Progenitor cell of endocrine pancreas (in vitro differentiated cells): ENCODE measurements at regions not wholly inside any gene's neighbourhood (a gene's known extent, or its start where the extent isn't known, plus 50 kb on each side); places are given as distances from the start of the nearest gene placed in this dataset.

Experiments
- DNase-seq: peaks from one replicate; pipeline ENCODE4 v3.0.0; 2021; ENCODE audit warnings: low spot score; ENCODE audit not compliant: unreplicated experiment
- H3K27ac Mint-ChIP-seq: 2 replicates; pipeline ENCODE4 v1.8.0; 2021; ENCODE audit warnings: mild to moderate bottlenecking, moderate library complexity, mixed read lengths
- H3K27me3 Mint-ChIP-seq: 2 replicates; pipeline ENCODE4 v1.8.0; 2021; ENCODE audit warnings: mixed read lengths
- H3K36me3 Mint-ChIP-seq: 2 replicates; pipeline ENCODE4 v1.8.0; 2022; ENCODE audit warnings: mixed read lengths; ENCODE audit not compliant: insufficient read depth
- H3K4me1 Mint-ChIP-seq: 2 replicates; pipeline ENCODE4 v1.8.0; 2021; ENCODE audit warnings: low read depth, mixed read lengths
- H3K4me3 Mint-ChIP-seq: 2 replicates; pipeline ENCODE4 v1.8.0; 2021; ENCODE audit warnings: low read depth, mild to moderate bottlenecking, moderate library complexity, mixed read lengths
- H3K9me3 Mint-ChIP-seq: 2 replicates; pipeline ENCODE4 v1.8.0; 2021; ENCODE audit warnings: low read depth, mixed read lengths
- TF ChIP-seq, protein P1 (sequence below): fragments of 200-600 bp; sonication (generic); IDR thresholded peaks from one replicate; pipeline ENCODE4 v1.5.0; 2021; ENCODE audit warnings: antibody characterized with exemption, mild to moderate bottlenecking; ENCODE audit not compliant: unreplicated experiment

DNA sequence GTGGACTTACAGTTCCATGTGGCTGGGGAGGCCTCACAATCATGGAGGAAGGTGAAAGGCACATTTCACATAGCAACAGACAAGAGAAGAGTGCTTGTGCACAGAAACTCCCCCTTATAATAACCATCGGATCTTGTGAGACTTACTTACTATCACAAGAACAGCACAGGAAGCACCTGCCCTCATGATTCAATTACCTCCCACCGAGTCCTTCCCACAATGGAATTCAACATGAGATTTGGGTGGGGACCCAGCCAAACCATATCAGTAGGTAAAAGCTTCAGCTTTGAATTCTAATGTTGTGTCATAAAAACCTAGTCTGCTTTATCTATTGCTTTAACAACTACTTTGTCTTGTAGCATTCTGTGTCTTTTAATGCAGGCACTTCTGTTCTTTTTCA is 140.4 kb upstream of the PIK3C3 start:
- no peak for DNase-seq
- Mint-ChIP-seq H3K9me3 (peaks cover 10% of the 10 kb centered on the region), H3K4me3 (no peak overlapping the region), H3K27me3 (peaks cover 3% of the 10 kb centered on the region), H3K36me3 (peaks cover 3% of the 10 kb centered on the region), H3K4me1 (peaks cover under 1% of the 10 kb centered on the region), H3K27ac (no peak overlapping the region)
- TF ChIP-seq, protein P1, sequence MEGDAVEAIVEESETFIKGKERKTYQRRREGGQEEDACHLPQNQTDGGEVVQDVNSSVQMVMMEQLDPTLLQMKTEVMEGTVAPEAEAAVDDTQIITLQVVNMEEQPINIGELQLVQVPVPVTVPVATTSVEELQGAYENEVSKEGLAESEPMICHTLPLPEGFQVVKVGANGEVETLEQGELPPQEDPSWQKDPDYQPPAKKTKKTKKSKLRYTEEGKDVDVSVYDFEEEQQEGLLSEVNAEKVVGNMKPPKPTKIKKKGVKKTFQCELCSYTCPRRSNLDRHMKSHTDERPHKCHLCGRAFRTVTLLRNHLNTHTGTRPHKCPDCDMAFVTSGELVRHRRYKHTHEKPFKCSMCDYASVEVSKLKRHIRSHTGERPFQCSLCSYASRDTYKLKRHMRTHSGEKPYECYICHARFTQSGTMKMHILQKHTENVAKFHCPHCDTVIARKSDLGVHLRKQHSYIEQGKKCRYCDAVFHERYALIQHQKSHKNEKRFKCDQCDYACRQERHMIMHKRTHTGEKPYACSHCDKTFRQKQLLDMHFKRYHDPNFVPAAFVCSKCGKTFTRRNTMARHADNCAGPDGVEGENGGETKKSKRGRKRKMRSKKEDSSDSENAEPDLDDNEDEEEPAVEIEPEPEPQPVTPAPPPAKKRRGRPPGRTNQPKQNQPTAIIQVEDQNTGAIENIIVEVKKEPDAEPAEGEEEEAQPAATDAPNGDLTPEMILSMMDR: no peak

DNA sequence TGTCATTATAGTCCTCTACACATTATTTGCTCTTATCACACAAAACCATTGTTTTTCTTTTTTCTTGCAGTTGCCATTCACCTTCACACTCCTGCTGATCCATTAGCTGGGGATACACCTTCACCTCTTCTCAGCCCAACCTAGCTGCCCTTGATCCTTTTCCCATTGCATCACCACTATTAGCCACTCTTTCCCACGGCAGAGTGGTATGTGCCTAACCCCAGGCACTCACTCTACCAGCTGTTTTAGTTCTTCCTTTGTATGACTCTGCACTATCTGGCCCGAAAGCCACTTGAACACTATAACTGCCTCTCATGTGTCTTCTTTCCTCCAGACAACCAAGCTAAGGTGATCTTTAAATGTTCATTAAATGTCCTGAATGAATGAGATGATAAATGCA is 145.4 kb upstream of the PIK3C3 start:
- no peak overlapping the region for H3K27ac Mint-ChIP-seq
- no peaks in the 10 kb centered on the region for H3K27me3 Mint-ChIP-seq
- peaks cover 3% of the 10 kb centered on the region for H3K36me3 Mint-ChIP-seq
- peaks cover 9% of the 10 kb centered on the region for H3K4me1 Mint-ChIP-seq
- TF ChIP-seq, protein P1: no peak
- no peak for DNase-seq
- peaks cover 10% of the 10 kb centered on the region for H3K9me3 Mint-ChIP-seq
- no peak overlapping the region for H3K4me3 Mint-ChIP-seq

DNA sequence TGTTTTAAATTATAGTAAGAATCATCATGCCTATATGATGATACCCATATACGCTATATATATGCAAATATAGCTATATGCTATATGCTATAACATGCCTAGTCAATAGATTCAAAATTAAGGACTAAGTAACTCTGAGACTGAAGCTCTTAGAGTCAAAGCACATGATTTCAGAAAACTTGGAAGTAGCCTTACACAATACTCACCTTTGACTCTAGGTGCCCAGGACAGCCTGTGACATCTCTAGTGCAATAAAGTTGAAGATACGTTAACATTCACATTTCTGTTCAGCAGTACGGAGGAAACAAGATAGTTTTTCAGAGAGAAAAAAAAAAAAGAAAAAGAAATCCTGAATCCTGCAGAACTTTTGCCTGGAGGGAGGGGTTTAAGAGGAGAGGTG is 149.7 kb upstream of the PIK3C3 start:
- peaks cover 10% of the 10 kb centered on the region for H3K4me1 Mint-ChIP-seq
- no peak overlapping the region for H3K27ac Mint-ChIP-seq
- no peaks in the 10 kb centered on the region for H3K9me3 Mint-ChIP-seq
- H3K36me3 Mint-ChIP-seq: no peaks in the 10 kb centered on the region
- no peak overlapping the region for H3K4me3 Mint-ChIP-seq
- TF ChIP-seq, protein P1: no peak
- DNase-seq: no peak
- H3K27me3 Mint-ChIP-seq: no peaks in the 10 kb centered on the region

- H3K9me3 Mint-ChIP-seq: no peaks in the 10 kb centered on the region
- no peaks in the 10 kb centered on the region for H3K36me3 Mint-ChIP-seq
- peaks cover 1% of the 10 kb centered on the region for H3K4me1 Mint-ChIP-seq
- no peak for DNase-seq
- no peak overlapping the region for H3K4me3 Mint-ChIP-seq
- TF ChIP-seq, protein P1: no peak
- no peaks in the 10 kb centered on the region for H3K27me3 Mint-ChIP-seq
- H3K27ac Mint-ChIP-seq: no peak overlapping the region
These were observed 156.2 kb upstream of the PIK3C3 start for GRCh38 chr18:41798879-41799278.

- H3K27me3 Mint-ChIP-seq: no peaks in the 10 kb centered on the region
- DNase-seq: no peak
- H3K4me3 Mint-ChIP-seq: no peak overlapping the region
- no peak overlapping the region for H3K27ac Mint-ChIP-seq
- H3K4me1 Mint-ChIP-seq: no peaks in the 10 kb centered on the region
- TF ChIP-seq, protein P1: no peak
- no peaks in the 10 kb centered on the region for H3K36me3 Mint-ChIP-seq
- H3K9me3 Mint-ChIP-seq: no peaks in the 10 kb centered on the region
These were observed 164.3 kb upstream of the PIK3C3 start for GRCh38 chr18:41790687-41791086.
